Panc1 (cell line): ENCODE measurements at regions not wholly inside any gene's neighbourhood (a gene's known extent, or its start where the extent isn't known, plus 50 kb on each side); places are given as distances from the start of the nearest gene placed in this dataset.

Experiments
- ATAC-seq: fragments of 200-7000 bp; cut with Tn5 transposase; 2 replicates; pipeline ENCODE4 v1.9.1; 2020; ENCODE audit warnings: mild to moderate bottlenecking, moderate library complexity
- BruUV-seq: library from RNA; stranded (reverse); fragments of 400-500 nt; replicated peaks from 2 replicates; lab custom pipeline; 2021; lab: Mats Ljungman, UMichigan
- CTCF ChIA-PET: fragments of 300-600 bp; sonication (Branson Sonifier 250); formaldehyde crosslinking; loops from one replicate; lab custom pipeline; 2022; ENCODE audit warnings: antibody characterized with exemption; lab: Charles Lee
- POLR2A ChIA-PET: fragments of 300-600 bp; sonication (Branson Sonifier 250); formaldehyde crosslinking; loops from one replicate; lab custom pipeline; 2022; ENCODE audit warnings: antibody characterized with exemption; lab: Charles Lee
- DNase-seq: peaks from one replicate; pipeline ENCODE4 v3.0.0-alpha.2; 2010; ENCODE audit warnings: low read depth, low spot score
- H3K27ac ChIP-seq: 2 replicates; pipeline ENCODE4 v1.5.1; 2011; ENCODE audit warnings: mild to moderate bottlenecking, low read length, inconsistent platforms
- H3K27me3 ChIP-seq: fragments of 200-500 bp; sonication (Bioruptor generic); 2 replicates; pipeline ENCODE4 v1.6.0; 2014; ENCODE audit warnings: low read length, inconsistent platforms; ENCODE audit not compliant: control insufficient read depth, insufficient read depth
- H3K36me3 ChIP-seq: fragments of 200-500 bp; sonication (Bioruptor generic); 2 replicates; pipeline ENCODE4 v1.5.1; 2014; ENCODE audit warnings: inconsistent platforms, mild to moderate bottlenecking, low read length, moderate library complexity; ENCODE audit not compliant: control insufficient read depth, insufficient read depth
- H3K4me1 ChIP-seq: 2 replicates; pipeline ENCODE4 v1.5.1; 2011; ENCODE audit warnings: inconsistent platforms, mild to moderate bottlenecking, low read length, moderate library complexity; ENCODE audit not compliant: control insufficient read depth, insufficient read depth
- H3K4me3 ChIP-seq, 2 experiments: 2 replicates each; pipeline ENCODE4 v1.5.1; 2011 to 2012; ENCODE audit warnings: low read depth in 2 of 2, low read length in 2 of 2, mild to moderate bottlenecking in 2 of 2, inconsistent platforms in 1 of 2, moderate library complexity in 1 of 2
- H3K9me3 ChIP-seq: fragments of 200-500 bp; sonication (Bioruptor generic); 2 replicates; pipeline ENCODE4 v1.5.1; 2014; ENCODE audit warnings: low read depth, mild to moderate bottlenecking, inconsistent platforms, low read length, moderate library complexity; ENCODE audit not compliant: control insufficient read depth, insufficient read depth
- POLR2AphosphoS5 ChIP-seq: IDR thresholded peaks from 2 replicates; pipeline ENCODE4 v1.6.1; 2012; ENCODE audit warnings: mild to moderate bottlenecking, low read depth, low read length, moderate library complexity
- SIN3A ChIP-seq: IDR thresholded peaks from 2 replicates; pipeline ENCODE4 v1.6.1; 2012; ENCODE audit warnings: low read depth, mild to moderate bottlenecking, low read length, moderate library complexity, borderline replicate concordance; ENCODE audit not compliant: insufficient read depth
- TCF7L2 ChIP-seq: IDR thresholded peaks from 2 replicates; pipeline ENCODE4 v1.6.1; 2011; ENCODE audit warnings: mild to moderate bottlenecking, low read depth, low read length, inconsistent platforms
- in situ Hi-C: cut with HindIII; loops from 2 replicates; pipeline ENCODE4 v1.10.0; 2016; ENCODE audit warnings: low sequenced_read_pairs, low pct_unique_long_range_greater_than_20kb
- intact Hi-C: fragments of 100-400 bp; cut with micrococcal nuclease; formaldehyde crosslinking; loops from one replicate; pipeline ENCODE4 v1.10.0; 2022; ENCODE audit not compliant: unreplicated experiment
- TF ChIP-seq, protein P1 (sequence below), 2 experiments: IDR thresholded peaks; 2 replicates each; pipeline ENCODE4 v1.6.1; 2011 to 2012; ENCODE audit warnings: low read depth in 2 of 2, control low read depth in 1 of 2, low read length in 1 of 2, mild to moderate bottlenecking in 1 of 2, moderate library complexity in 1 of 2; ENCODE audit not compliant: insufficient read depth in 1 of 2
- TF ChIP-seq, protein P2 (sequence below): fragments of 450-650 bp; IDR thresholded peaks from 2 replicates; pipeline ENCODE4 v1.5.1; 2017; ENCODE audit warnings: mild to moderate bottlenecking

DNA sequence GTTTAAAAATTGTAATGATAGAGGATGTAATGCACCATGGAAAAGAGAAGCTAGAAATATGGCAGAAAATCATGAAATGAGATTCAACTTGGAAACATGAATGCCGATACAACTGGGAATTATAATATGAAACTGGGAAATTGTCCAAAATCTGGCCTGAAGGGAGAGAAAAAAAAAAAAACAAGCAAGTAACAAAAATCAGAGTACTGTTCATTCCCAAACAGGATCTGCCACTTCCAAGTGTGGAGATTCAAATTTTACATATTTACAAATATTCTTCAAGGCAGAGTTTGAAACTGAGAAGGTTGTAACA, 56.6 kb upstream of the MOCS2 start:
- DNase-seq (no peak), ATAC-seq (no peak)
- no peaks in the 10 kb centered on the region for H3K9me3 ChIP-seq
- ChIA-PET POLR2A (no interaction called here), CTCF (interaction anchor here (0.7 kb wide), 1 partner anchor 1686 kb away, joined by 4 read pairs; no protein-coding TSS in a partner anchor)
- H3K4me3 ChIP-seq = no peak overlapping the region
- H3K4me1 ChIP-seq = no peaks in the 10 kb centered on the region
- BruUV-seq = no TSS peak
- peaks cover 2% of the 10 kb centered on the region; the same call in 1 of the 2 replicates for H3K27me3 ChIP-seq
- H3K27ac ChIP-seq = no peak overlapping the region
- H3K36me3 ChIP-seq = no peaks in the 10 kb centered on the region
- in situ Hi-C loops (no loop called here), intact Hi-C loops (no loop called here)
- TF ChIP-seq SIN3A (no peak), POLR2AphosphoS5 (no peak), TCF7L2 (no peak)
- TF ChIP-seq, protein P1, sequence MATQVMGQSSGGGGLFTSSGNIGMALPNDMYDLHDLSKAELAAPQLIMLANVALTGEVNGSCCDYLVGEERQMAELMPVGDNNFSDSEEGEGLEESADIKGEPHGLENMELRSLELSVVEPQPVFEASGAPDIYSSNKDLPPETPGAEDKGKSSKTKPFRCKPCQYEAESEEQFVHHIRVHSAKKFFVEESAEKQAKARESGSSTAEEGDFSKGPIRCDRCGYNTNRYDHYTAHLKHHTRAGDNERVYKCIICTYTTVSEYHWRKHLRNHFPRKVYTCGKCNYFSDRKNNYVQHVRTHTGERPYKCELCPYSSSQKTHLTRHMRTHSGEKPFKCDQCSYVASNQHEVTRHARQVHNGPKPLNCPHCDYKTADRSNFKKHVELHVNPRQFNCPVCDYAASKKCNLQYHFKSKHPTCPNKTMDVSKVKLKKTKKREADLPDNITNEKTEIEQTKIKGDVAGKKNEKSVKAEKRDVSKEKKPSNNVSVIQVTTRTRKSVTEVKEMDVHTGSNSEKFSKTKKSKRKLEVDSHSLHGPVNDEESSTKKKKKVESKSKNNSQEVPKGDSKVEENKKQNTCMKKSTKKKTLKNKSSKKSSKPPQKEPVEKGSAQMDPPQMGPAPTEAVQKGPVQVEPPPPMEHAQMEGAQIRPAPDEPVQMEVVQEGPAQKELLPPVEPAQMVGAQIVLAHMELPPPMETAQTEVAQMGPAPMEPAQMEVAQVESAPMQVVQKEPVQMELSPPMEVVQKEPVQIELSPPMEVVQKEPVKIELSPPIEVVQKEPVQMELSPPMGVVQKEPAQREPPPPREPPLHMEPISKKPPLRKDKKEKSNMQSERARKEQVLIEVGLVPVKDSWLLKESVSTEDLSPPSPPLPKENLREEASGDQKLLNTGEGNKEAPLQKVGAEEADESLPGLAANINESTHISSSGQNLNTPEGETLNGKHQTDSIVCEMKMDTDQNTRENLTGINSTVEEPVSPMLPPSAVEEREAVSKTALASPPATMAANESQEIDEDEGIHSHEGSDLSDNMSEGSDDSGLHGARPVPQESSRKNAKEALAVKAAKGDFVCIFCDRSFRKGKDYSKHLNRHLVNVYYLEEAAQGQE (IDR thresholded peaks at IDR 0.05; ENCODE audit: insufficient read depth in 1 of 2, low read depth in 2 of 2, low read length in 1 of 2) = no peak
- TF ChIP-seq, protein P2, sequence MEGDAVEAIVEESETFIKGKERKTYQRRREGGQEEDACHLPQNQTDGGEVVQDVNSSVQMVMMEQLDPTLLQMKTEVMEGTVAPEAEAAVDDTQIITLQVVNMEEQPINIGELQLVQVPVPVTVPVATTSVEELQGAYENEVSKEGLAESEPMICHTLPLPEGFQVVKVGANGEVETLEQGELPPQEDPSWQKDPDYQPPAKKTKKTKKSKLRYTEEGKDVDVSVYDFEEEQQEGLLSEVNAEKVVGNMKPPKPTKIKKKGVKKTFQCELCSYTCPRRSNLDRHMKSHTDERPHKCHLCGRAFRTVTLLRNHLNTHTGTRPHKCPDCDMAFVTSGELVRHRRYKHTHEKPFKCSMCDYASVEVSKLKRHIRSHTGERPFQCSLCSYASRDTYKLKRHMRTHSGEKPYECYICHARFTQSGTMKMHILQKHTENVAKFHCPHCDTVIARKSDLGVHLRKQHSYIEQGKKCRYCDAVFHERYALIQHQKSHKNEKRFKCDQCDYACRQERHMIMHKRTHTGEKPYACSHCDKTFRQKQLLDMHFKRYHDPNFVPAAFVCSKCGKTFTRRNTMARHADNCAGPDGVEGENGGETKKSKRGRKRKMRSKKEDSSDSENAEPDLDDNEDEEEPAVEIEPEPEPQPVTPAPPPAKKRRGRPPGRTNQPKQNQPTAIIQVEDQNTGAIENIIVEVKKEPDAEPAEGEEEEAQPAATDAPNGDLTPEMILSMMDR = no peak

DNA sequence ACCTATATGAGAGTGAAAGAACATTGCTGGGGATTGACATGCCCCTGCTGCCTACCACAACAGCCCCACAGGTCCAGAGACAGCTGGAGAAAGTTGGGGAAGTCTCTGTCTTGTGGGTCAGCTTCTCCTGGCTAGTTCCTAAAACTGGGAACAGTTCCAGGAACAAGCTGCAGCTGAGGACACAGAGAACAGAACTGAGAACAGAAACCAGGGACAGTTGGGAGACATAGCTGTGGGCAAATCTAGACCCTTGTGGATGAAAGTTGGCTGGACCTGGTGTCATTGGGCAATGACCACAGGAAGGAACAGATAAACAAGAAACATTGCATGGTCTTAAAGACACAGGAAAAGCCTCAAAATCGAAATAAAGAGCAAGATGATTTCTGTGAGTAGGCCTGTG, 58.3 kb upstream of the MOCS2 start:
- no TSS peak for BruUV-seq
- no peaks in the 10 kb centered on the region for H3K4me1 ChIP-seq
- ATAC-seq (no peak), DNase-seq (no peak)
- intact Hi-C loops = no loop called here
- H3K36me3 ChIP-seq = no peaks in the 10 kb centered on the region
- H3K9me3 ChIP-seq = no peaks in the 10 kb centered on the region
- no peak for TF ChIP-seq TCF7L2
- no peak for TF ChIP-seq POLR2AphosphoS5
- TF ChIP-seq, protein P2 = no peak
- TF ChIP-seq SIN3A = no peak
- TF ChIP-seq, protein P1 (IDR thresholded peaks at IDR 0.05; ENCODE audit: insufficient read depth in 1 of 2, low read depth in 2 of 2, low read length in 1 of 2) = no peak
- ChIA-PET CTCF (no interaction called here), POLR2A (no interaction called here)
- in situ Hi-C loops = no loop called here
- H3K27ac ChIP-seq = no peak overlapping the region
- H3K27me3 ChIP-seq = peaks cover 2% of the 10 kb centered on the region; the same call in 1 of the 2 replicates
- no peak overlapping the region for H3K4me3 ChIP-seq
